ENCODE measurements at regions not wholly inside any gene's neighbourhood (a gene's known extent, or its start where the extent isn't known, plus 50 kb on each side); places are given as distances from the start of the nearest gene placed in this dataset.

DNA sequence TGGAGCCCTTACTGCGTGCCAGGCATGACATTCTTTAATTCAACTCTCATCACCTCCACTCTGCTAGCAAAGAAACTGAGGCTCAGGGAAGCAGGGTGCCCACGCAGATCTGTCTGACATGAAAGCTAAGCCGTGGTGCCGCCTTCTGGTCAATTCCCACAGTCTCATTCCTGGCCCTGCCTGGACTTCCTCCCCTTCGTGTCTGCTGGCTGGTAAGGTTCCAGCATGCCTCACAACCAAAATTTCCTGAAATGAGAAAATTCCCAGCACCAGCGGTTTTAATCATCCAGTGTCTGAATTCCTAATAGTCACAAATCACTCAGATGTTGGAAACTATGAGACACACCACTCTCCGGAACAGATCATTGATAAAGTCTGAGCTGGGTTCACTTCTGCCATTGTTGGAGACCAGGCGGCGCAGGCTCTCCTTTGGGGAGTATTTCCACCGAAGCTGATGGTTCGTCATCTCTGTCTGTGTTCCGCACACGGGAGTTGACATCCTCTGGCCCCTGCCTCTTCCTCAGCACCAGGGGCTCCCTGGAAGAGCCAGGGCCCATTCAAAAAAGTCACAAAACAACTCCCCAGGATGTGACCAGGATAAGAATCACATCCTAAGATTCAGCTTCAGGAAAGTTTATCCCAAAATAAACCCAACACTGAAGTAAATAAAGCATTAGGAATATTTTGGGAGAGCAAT, 167.7 kb downstream of the PLPP3 start:
- TF ChIP-seq, protein P1, sequence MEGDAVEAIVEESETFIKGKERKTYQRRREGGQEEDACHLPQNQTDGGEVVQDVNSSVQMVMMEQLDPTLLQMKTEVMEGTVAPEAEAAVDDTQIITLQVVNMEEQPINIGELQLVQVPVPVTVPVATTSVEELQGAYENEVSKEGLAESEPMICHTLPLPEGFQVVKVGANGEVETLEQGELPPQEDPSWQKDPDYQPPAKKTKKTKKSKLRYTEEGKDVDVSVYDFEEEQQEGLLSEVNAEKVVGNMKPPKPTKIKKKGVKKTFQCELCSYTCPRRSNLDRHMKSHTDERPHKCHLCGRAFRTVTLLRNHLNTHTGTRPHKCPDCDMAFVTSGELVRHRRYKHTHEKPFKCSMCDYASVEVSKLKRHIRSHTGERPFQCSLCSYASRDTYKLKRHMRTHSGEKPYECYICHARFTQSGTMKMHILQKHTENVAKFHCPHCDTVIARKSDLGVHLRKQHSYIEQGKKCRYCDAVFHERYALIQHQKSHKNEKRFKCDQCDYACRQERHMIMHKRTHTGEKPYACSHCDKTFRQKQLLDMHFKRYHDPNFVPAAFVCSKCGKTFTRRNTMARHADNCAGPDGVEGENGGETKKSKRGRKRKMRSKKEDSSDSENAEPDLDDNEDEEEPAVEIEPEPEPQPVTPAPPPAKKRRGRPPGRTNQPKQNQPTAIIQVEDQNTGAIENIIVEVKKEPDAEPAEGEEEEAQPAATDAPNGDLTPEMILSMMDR (IDR thresholded peaks at IDR 0.05; ENCODE audit: low read length), result no peak
- no peak for TF ChIP-seq EZH2 (IDR thresholded peaks at IDR 0.05; ENCODE audit: borderline replicate concordance, low read length)
